OCI-LY1 (cell line): ENCODE measurements at regions not wholly inside any gene's neighbourhood (a gene's known extent, or its start where the extent isn't known, plus 50 kb on each side); places are given as distances from the start of the nearest gene placed in this dataset.

Source experiments
- H2AFZ ChIP-seq: fragments of 200-600 bp; sonication (generic), shearing (Covaris generic); 2 replicates; pipeline ENCODE4 v1.6.0; 2014; ENCODE audit warnings: antibody characterized with exemption, mild to moderate bottlenecking, low read length
- H3F3A ChIP-seq: fragments of 200-600 bp; sonication (generic), shearing (Covaris generic); 2 replicates; pipeline ENCODE4 v1.6.0; 2014; ENCODE audit warnings: mild to moderate bottlenecking, antibody characterized with exemption, low read length, moderate library complexity; ENCODE audit not compliant: insufficient read depth
- H3K27ac ChIP-seq: fragments of 200-600 bp; sonication (generic); 2 replicates; pipeline ENCODE4 v1.5.1; 2014; ENCODE audit warnings: low read length, mixed run types, mild to moderate bottlenecking, low read depth; ENCODE audit not compliant: poor library complexity, severe bottlenecking
- H3K27me3 ChIP-seq: fragments of 200-600 bp; sonication (generic); 2 replicates; pipeline ENCODE4 v1.6.0; 2014; ENCODE audit warnings: antibody characterized with exemption, mild to moderate bottlenecking, low read length, moderate library complexity; ENCODE audit not compliant: insufficient read depth
- H3K36me3 ChIP-seq: fragments of 200-600 bp; sonication (generic); 2 replicates; pipeline ENCODE4 v1.6.1; 2014; ENCODE audit warnings: mild to moderate bottlenecking, antibody characterized with exemption, low read length, moderate library complexity, mixed read lengths; ENCODE audit not compliant: insufficient read depth
- H3K4me1 ChIP-seq: fragments of 200-600 bp; sonication (generic); 2 replicates; pipeline ENCODE4 v1.5.1; 2014; ENCODE audit warnings: mild to moderate bottlenecking, low read length, moderate library complexity; ENCODE audit not compliant: insufficient read depth, severe bottlenecking
- H3K4me2 ChIP-seq: fragments of 200-600 bp; sonication (generic), shearing (Covaris generic); 2 replicates; pipeline ENCODE4 v1.6.1; 2014; ENCODE audit warnings: low read length
- H3K4me3 ChIP-seq: fragments of 200-600 bp; sonication (generic); 2 replicates; pipeline ENCODE4 v1.5.1; 2014; ENCODE audit warnings: low read length, low read depth, mild to moderate bottlenecking, mixed read lengths; ENCODE audit not compliant: poor library complexity, severe bottlenecking
- H3K79me2 ChIP-seq: fragments of 200-600 bp; shearing (Covaris generic); 2 replicates; pipeline ENCODE4 v1.6.1; 2016; ENCODE audit warnings: mixed run types, low read length, mixed read lengths; ENCODE audit not compliant: insufficient read depth
- H3K9ac ChIP-seq: fragments of 200-600 bp; sonication (generic), shearing (Covaris generic); 2 replicates; pipeline ENCODE4 v1.6.1; 2014; ENCODE audit warnings: mild to moderate bottlenecking, low read length, mixed read lengths
- H3K9me2 ChIP-seq: fragments of 200-600 bp; sonication (generic), shearing (Covaris generic); 2 replicates; pipeline ENCODE4 v1.6.1; 2014; ENCODE audit warnings: low read depth, mild to moderate bottlenecking, low read length, mixed read lengths
- H3K9me3 ChIP-seq: fragments of 200-600 bp; shearing (Covaris generic); 2 replicates; pipeline ENCODE4 v1.6.1; 2014; ENCODE audit warnings: low read length, mixed read lengths
- H4K20me1 ChIP-seq: fragments of 200-600 bp; sonication (generic), shearing (Covaris generic); 2 replicates; pipeline ENCODE4 v1.6.0; 2016; ENCODE audit warnings: mild to moderate bottlenecking, low read length; ENCODE audit not compliant: insufficient read depth
- EZH2 ChIP-seq: fragments of 200-600 bp; sonication (generic), shearing (Covaris generic); IDR thresholded peaks from 2 replicates; pipeline ENCODE4 v1.8.0; 2017; ENCODE audit warnings: borderline replicate concordance, mixed run types, mild to moderate bottlenecking, antibody characterized with exemption, low read length, moderate library complexity, mixed read lengths
- TF ChIP-seq, protein P1 (sequence below): fragments of 200-600 bp; sonication (generic), shearing (Covaris generic); IDR thresholded peaks from 2 replicates; pipeline ENCODE4 v1.5.1; 2017; ENCODE audit warnings: mild to moderate bottlenecking, antibody characterized with exemption, low read length, moderate library complexity, mixed read lengths

DNA sequence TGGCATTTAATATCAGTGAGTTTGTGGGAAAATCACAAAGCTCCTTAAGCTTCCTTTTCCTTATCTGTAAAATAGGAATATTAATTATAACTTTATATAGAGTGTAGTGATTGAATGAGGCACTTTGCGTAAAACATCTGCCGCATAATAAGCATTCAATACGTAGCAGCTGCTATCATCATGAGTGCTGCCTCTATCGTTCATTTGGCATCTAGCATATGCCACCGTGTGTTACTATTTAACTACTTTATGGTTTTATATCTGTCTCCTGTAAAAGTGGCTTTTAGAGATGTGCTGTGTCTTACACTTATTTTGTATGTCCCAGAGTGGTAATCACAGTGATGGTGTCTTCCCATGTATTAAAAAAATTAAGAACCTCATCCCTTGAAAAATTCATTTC, 729.6 kb downstream of the SORCS3 start:
- Histone ChIP-seq H3K79me2 (no peaks in the 10 kb centered on the region), H3K4me3 (no peak overlapping the region), H3K9ac (no peak overlapping the region), H3K36me3 (no peaks in the 10 kb centered on the region), H3K27me3 (no peaks in the 10 kb centered on the region), H3K27ac (no peak overlapping the region), H3K9me3 (no peaks in the 10 kb centered on the region), H3F3A (no peaks in the 10 kb centered on the region), H2AFZ (no peak overlapping the region), H3K4me1 (no peaks in the 10 kb centered on the region), H3K9me2 (no peaks in the 10 kb centered on the region), H4K20me1 (no peaks in the 10 kb centered on the region), H3K4me2 (no peak overlapping the region)
- TF ChIP-seq, protein P1, sequence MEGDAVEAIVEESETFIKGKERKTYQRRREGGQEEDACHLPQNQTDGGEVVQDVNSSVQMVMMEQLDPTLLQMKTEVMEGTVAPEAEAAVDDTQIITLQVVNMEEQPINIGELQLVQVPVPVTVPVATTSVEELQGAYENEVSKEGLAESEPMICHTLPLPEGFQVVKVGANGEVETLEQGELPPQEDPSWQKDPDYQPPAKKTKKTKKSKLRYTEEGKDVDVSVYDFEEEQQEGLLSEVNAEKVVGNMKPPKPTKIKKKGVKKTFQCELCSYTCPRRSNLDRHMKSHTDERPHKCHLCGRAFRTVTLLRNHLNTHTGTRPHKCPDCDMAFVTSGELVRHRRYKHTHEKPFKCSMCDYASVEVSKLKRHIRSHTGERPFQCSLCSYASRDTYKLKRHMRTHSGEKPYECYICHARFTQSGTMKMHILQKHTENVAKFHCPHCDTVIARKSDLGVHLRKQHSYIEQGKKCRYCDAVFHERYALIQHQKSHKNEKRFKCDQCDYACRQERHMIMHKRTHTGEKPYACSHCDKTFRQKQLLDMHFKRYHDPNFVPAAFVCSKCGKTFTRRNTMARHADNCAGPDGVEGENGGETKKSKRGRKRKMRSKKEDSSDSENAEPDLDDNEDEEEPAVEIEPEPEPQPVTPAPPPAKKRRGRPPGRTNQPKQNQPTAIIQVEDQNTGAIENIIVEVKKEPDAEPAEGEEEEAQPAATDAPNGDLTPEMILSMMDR = no peak
- TF ChIP-seq EZH2 = no peak

DNA sequence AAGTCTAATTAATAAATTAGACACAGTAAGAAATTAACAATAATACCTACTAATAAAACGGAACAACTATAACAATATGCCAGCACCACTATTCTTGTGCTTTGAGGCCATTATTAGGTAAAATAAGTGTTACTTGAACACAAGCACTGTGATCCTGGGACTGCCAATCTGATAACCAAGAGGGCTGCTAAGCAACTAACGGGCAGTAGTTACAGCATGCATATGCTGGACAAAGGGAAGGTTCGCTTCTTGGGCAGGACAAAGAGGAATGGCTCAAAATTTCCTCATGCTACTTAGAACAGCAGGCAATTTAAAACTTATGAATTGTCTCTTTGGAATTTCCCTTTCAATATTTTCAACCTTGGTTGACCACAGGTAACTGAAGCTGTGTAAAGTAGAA, 718.6 kb downstream of the SORCS3 start:
- H3K4me3 ChIP-seq = no peak overlapping the region
- TF ChIP-seq EZH2 = no peak
- TF ChIP-seq, protein P1 = no peak

DNA sequence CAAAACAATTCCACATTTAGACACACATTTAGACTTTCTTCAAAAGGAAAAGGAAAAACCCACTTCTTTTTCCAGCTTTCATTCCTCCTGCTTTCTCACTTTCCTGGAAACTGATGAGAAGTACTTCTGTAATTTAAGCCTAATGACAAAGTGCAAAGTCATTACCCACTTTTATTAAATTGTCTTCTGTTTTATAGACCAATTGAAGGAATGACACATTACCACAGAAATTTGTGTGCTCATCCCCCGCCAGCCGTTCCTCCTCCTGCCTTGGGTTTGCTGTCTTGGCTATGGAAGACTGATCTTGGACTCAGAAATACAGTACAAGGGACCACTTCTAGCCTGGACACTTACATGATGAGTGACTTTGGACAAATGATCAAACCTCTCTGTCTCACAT, 717.8 kb downstream of the SORCS3 start:
- Histone ChIP-seq H3K4me3 (no peak overlapping the region), H3K27me3 (no peaks in the 10 kb centered on the region), H4K20me1 (no peaks in the 10 kb centered on the region), H3K9me3 (no peaks in the 10 kb centered on the region), H3K9me2 (no peaks in the 10 kb centered on the region), H3K79me2 (no peaks in the 10 kb centered on the region), H3F3A (no peaks in the 10 kb centered on the region), H3K4me2 (no peak overlapping the region), H2AFZ (no peak overlapping the region), H3K9ac (no peak overlapping the region), H3K36me3 (no peaks in the 10 kb centered on the region), H3K4me1 (no peaks in the 10 kb centered on the region), H3K27ac (no peak overlapping the region)
- TF ChIP-seq, protein P1 = no peak
- TF ChIP-seq EZH2 = no peak

More for the DNA sequence above, 718.6 kb downstream of the SORCS3 start:
- Histone ChIP-seq H3K9ac (no peak overlapping the region), H3K27me3 (no peaks in the 10 kb centered on the region), H3F3A (no peaks in the 10 kb centered on the region), H3K9me3 (no peaks in the 10 kb centered on the region), H3K9me2 (no peaks in the 10 kb centered on the region), H4K20me1 (no peaks in the 10 kb centered on the region), H3K4me1 (no peaks in the 10 kb centered on the region), H3K79me2 (no peaks in the 10 kb centered on the region), H3K27ac (no peak overlapping the region), H2AFZ (no peak overlapping the region), H3K4me2 (no peak overlapping the region), H3K36me3 (no peaks in the 10 kb centered on the region)
